HPDE6-E6E7 (cell line): ENCODE measurements at regions not wholly inside any gene's neighbourhood (a gene's known extent, or its start where the extent isn't known, plus 50 kb on each side); places are given as distances from the start of the nearest gene placed in this dataset.
"Not testable (repeated sequence)": the region's sequence is repeated elsewhere in the genome, so short reads cannot be mapped to it uniquely, and the experiment has no call there.

ENCODE experiments used
- DNase-seq: peaks from one replicate; pipeline ENCODE4 v3.0.0; 2011; ENCODE audit warnings: missing footprints; ENCODE audit errors: extremely low spot score

DNA sequence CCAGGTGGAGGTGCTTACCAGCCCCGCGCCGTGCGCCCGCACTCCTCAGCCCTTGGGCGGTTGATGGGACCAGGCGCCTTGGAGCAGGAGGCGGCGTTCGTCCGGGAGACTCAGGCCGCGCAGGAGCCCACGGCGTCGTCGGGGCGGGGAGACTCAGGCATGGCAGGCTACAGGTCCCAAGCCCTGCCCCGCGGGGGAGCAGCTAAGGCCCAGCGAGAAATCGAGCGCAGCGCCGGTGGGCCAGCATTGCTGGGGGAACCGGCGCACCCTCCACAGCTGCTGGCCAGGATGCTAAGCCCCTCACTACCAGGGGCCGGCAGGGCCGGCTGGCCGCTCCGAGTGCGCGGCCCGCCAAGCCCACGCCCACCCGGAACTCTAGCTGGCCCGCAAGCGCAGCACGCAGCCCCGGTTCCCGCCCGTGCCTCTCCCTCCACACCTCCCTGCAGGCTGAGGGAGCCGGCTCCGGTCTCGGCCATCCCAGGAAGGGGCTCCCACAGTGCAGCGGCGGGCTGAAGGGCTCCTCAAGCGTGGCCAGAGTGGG is 1087.5 kb downstream of the GALC start:
- DNase-seq: not testable (repeated sequence)

DNA sequence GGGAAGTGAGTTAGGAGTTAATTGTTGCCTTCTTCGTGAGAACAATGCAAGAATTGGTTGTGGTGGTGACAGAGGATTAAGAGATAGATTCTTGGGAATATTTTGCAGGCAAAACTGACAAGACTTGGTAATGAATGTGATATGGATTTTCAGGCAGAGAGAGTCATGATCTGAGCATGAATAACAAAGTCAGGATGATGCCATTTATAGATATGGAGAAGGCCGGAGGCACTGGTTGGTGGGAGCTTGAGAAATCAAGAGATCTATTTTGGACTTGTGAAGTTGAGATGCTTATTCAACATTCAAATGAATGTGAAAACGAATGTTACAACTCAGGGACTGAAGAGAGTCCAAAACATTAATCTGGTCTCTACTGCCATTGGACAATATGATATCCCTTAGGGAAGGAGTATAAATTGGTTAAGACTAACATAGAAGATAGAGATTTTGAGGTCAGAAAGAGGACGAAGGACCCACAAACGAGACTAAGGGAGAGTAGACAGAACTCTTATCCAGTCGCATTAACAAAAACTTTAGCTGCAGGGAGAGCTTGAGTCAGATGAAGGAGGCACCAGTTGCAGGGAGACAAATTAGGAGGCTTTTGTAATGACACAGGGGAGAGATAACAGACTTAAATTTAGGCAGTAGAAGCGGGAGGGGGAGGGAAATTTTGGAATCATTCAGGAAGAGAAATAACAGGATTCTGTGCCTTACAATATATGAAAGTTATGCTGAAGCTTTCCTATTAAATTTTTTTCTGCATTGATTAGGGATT is 1090.6 kb downstream of the GALC start:
- no peak for DNase-seq

DNA sequence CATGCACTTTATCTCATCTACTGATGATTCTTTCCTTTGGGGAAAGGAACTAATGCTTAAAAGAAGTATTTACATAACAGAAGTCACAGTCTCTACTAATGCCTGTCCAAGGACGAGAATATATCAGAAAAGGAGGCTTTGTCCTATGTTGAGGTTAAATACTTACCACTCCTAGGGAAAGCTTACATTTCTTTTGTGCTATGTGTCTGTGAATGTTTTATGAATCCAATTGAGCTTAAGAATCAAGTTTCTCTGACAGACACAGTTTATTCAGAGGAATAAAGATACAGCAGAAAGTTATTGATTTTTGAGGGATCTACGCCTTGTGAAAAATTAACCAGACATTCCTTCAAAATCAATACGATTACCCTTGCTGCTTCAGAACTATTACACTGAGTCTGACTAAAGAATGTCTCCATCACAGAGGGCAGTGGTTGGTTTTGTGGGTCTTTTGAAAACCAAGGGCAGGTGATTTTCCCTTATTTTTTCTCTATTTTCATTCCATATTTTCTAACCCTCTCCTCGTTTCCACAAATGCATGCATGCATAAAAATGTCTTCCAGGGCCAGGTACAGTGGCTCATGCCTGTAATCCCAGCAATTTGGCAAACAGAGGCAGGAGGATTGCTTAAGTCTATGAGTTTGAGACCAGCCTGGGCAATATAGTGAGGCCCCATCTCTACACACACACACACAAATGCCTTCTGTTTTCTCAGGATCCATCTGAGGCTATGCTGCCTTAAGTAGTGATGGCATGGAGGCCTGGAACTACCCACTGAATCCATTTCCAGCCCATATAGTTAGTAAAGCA is 1095.1 kb downstream of the GALC start:
- no peak for DNase-seq

DNA sequence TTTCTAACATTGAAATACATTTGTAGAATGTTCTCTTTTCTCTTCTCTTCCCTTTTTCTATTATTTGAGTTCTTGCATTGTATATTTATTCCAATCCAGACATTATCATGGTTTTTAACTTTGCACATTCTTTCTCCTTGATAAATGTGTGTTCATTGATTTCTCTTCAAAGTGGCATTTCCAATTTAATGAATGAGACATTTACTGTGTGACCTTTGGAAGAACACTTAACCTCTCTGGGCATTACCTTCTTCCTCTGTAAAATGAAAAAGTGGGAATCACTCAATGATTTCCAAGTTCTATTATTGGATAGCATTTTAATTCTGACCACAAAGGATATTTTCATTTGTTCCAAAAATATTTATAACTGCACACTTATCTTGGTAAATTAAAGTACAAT is 1095.8 kb downstream of the GALC start:
- DNase-seq: no peak

DNA sequence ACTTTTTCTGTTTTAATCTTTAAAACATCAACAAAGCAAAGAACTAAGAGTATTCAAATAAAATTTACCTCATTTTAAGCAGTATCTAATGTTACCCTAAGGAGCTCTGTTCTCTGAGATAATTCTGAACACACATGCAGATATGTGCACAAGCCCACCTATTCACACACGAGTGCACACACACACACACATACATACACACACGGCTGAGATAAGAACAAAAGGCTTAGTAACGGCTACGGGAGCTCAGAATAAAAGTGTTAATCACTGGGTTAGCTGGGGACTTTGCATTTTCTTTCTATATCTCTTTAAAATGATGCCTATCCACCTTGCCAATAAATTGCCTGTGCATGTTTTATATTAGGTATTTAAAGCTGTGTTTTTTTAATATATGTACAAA is 1096.3 kb downstream of the GALC start:
- DNase-seq: no peak

DNA sequence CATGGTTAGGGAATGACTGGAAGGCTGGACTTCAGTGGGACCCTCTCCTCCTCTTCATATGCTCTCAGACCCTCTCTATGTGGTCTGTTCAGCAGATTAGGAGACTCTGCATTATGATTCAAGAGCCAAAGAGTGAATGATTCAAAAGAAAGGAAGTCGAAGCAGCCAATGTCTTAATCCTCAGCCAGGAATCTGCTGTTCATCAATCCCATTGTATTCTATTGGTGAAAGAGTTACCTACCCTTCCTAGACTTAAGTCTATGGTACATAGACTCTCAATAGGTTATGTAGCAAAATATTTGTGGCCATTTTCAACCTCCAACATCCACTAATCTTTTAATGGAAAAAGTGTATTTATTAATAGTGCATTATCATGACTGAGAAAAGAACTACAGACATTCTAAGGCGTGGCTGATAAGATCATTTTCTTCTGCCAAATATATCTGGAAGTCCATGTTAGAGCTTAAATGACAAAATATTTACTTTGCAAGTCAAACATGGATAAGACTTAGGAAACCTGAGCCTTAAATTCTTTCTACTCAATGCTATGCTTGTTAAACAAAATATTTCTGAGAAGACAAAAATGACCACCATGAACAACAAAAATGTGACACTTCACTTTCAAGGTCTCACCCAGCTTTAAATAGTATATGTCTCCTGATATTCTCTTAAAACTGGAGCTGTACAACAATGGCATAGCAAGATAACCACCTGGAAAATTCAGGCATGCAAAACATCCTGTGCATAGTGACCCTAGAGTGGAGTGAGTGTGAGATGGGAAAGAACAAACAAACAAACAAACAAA is 1100.6 kb downstream of the GALC start:
- no peak for DNase-seq

DNA sequence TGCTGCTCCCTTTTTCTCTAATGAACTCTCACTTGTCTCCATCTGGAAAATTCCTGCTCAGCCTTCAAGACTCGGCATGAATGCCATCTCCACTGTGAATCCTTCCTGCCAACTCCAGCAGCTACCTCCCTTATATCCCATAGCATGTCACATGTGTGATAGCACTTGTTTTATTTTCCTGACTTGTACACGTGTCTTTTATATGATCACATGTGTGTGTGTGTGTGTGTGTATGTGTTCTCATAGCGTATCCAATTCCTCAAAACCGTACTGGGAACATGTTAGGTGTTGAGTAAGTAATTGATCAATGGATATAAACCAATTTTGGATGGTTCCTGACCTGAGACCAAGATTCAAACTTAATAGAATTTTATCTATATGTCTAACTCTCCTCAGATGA is 1107.7 kb downstream of the GALC start:
- no peak for DNase-seq

DNA sequence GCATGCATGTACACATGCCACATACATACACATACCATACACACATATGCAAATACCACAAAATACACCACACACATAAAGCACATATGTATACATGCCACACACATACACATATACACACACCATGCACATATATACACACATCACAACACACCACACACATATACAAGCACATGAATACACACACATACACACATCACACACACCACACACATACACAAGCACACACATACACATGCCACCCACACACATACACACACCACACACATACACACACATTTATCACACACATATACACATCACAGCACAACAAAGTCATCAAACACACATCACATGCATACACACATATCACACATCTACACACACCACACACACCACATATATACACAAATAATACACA is 1108.5 kb downstream of the GALC start:
- no peak for DNase-seq

DNA sequence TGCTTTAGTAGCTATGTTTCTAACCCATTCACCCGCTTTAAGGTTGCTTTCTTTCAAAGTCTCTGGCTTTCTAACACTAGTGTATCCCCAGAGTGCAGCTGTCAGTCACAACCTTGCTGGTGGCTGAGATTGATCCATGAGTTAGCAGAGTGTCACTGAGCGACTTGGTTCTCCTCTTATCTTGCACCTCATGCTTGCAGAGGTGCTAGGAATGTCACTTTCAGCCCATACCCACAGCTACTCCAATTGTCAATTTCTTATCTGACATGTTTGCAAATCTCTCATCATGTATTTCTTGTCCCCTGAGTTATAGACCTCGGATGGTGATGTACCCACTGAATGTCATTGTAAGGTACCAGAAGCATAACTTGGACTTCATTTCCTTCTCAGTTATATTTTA is 1110.2 kb downstream of the GALC start:
- no peak for DNase-seq

DNA sequence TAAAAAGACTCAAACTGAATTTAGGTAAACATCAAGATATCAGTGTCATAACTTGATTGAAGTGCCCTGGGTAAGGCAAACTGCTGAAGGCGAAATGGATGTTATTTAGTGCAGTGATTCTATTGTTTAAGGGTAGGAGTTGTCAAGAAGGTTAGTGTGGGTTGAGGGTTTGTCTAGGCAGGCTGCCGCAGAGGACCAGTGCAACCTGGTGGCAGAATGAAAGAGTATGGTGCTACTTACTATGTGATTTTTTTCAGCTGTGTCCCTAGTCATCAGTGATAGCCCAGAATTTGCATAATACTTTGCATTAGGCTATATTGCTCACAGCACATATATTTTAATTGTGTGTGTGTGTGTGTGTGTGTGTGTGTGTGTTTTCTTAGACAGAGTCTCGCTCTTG is 1127.0 kb downstream of the GALC start:
- no peak for DNase-seq

DNA sequence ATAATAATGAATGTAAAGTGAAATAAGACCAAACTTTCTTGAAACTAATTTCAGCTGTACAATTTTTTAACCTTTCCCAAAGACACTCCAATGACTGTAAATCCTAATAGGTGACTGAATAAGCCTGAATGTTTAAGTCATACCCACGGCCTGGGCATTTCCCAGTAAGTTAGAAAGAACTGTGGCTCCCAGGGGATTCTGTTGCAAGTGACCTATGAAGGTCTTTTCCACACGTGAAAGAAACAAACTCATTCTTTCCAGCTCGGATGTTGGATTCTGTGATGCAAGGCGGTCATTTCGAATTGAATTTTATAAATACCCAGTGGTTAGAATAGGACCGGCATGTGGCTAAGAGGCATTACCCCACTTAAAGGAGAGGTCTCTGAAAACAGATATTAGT is 1134.4 kb downstream of the GALC start:
- DNase-seq: no peak

DNA sequence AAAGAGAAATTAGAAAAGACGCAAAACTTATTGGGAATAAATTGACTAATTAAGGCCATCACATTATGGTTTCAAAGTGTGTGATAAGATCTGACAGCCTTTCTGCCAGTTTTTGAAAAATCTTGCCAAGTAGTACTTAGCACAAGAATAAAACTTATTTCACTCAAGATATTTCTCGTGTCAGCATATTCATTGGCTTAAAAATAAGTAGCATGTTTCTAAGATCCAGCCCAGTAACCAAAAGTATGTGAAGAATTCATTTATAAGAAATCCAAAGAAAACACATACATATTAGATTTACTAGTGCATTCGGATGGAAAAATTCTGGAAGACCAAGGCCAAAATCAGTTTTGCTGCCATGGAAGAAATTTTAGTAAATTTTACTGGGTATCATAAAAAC is 1135.0 kb downstream of the GALC start:
- DNase-seq: no peak

DNA sequence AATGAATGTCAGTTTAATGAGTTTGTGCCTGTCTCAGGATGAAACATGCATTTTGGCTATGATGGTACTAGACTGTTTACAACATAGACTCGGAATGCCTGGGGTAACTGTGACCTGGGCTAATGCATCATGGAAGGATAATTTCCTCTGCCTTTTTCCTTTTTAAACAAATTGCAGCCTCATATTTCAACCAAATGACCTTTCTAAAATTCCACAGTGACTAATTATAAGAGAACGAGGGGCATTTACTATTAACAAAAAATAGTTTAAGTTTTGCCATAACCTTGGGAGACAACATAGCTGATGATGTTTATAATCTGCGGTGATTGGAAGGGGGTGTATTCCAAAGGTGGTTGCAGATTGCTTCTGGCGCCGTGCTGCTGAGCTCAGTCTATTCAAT is 1140.5 kb downstream of the GALC start:
- DNase-seq: no peak

DNA sequence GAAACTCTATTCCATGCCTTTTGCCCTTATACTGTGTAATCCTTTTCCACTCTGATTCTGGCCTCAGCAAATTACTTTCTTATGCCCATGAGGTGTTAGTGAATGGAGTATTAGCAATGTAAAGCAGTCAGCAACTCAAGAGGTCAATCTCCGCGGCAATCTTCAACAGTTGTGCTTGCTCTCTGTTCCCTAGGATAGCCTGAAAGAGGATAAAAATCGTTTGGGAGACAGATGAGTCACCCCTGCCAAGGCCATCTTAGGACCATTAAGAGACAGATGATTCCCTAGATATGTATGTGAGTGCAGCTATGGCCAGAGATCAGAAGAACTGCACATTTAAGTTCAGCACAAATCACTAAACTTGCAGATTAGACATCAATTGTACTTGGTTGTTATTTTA is 1145.8 kb downstream of the GALC start:
- no peak for DNase-seq

DNA sequence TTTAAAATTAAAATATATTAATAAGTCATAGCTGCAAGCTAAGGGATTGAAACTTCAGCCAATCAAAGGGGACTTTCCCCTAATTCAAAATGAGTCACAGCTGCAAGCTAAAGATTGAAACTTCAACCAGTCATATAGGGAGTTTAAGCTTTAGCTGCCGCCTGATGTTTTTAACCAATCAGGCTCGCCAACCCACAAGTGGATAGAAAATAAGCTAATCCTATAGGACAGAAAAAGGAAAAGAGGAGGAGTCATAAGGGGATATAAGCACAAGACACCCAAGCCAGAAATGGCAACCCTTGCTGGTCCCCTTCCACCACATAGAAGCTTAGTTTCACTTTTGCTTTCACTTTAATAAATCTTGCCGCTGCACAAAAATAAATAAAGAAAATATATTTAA is 1154.6 kb downstream of the GALC start:
- DNase-seq: no peak

DNA sequence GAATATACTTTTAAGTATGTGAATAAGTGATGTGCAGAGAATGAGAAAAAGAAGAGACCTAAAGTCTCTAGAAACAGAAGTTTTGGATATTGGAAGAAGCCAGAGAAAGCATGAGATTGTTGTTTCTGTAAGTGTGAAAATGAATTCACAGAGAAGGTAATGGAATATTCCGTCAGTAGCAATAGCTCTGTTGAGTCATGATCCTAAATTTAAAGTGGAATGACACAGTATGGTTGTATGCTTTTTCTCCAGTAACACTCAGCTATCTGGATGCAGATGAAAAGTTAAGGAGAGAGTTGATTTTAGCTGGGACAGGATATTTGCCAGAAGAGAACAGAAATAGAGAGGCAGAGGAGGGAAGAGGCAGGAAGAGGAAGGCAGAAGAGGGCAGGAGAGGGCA is 1166.3 kb downstream of the GALC start:
- no peak for DNase-seq

DNA sequence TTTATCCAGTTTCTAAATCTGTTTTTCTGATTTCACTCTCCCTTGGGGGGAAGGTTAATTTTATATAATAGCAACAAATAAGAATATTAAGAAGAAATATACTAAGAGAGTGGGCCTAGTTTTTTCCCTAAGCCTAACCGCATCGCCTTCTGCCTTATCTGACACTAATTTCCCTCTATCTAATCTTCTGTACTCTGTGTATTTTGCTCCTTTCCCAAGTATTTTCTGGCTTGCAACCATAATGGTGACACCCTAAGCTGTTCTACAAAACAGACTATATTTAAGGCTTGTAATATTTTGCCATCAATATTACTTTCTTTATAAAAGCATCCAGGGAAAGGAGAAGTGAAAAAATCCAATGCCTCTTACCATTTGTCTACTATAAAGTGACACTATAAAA is 1168.8 kb downstream of the GALC start:
- DNase-seq: no peak

DNA sequence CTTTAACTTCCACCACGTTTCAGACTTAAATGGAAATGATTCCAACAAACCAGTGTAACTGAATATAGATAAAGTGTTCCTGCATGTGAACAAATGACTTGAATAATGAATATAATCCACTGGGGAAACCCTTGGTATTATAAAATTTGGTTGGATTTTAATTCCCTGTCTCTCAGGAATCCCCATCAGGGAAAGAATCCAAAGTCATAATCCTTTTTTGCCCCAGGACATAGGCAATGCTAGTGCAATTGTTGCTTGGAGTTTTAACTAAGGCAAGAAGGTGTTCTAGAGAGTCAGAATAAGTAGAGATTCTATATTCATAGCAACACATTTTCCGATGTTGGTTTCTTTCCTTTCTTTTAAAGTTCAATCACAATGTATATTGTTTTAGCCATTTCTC is 1169.4 kb downstream of the GALC start:
- DNase-seq: no peak

DNA sequence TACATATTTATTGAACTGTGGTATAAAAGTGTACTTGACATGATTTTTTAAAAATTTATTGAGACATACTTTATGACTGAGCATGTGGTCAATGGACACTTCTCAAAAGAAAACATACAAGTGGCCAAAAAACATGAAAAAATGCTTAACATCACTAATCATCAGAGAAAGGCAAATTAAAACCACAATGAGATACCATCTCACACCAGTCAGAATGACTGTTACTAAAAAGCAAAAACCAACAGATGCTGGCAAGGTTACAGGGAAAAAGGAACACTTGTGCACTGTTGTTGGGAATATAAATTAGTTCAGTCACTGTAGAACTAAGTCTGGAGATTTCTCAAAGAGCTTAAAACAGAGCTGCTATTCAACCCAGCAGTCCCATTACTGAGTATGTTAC is 1177.6 kb downstream of the GALC start:
- DNase-seq: no peak

DNA sequence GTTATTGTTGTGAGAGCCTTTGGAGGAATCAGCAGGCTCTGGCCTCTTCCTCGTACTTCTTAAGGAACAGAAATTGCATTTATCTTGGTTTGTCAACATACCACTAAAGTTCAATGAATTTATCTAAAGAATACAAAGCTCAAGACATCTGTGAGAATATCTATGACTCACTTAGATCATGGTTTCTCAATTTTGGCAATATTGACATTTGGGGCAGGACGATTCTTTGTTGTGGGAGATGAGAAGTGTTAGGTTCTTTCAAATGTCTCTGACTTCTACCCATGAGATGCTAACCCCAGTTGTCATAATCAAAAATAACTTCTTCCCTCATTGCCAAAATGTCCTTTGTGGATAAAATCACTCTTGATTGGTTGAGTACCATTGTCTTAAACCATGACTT is 1190.3 kb downstream of the GALC start:
- no peak for DNase-seq

DNA sequence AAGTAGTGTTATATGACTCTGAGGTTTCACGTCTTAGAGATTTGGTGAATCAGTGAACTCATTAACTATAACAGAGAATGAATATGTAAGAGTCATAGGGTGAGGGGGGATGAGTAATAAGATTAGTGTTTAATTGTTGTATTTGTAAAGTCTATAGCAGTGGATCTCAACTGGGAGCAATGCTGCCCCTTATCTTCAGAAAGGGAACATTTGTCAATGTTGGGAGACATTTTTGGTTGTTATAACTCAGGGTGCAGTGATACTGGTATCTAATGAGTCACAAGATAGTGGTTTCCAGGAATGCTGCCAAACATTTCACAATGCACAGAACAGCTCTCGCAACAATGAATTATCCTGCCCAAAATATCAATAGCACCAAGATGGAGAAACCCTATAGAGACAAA is 1193.7 kb downstream of the GALC start:
- peak; percentile 45 for DNase-seq

DNA sequence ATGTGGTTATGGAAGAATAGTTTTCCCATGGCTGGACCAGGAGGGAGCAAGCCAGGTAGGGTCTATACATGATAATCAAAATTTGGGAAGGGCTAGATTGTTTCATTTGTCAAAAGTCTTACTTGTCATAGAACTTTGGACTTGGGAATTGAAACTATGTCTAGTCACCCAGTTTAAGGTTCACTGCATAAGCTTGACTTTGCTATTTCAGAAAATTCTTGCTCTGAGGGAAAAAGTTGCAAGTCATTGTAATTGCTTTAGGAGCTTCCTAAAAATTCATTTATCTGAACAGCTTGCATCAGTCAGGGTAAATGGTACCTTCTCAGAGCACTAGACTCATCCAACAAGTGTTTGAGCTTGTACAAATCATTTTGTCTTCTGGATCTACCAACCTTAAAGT is 1194.7 kb downstream of the GALC start:
- no peak for DNase-seq

DNA sequence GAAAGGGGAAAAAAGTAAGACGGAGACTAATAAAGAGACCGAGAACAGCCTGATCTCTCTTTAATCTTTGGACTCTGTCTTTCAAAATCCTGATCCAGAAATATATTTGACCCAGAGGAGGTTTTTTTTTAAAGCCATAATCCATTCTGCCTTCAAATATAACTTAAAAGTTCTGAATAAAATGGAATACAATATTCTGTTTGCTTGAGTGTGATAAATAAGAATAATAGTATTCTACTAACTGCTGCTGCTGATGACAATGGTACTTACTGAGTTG is 1196.0 kb downstream of the GALC start:
- no peak for DNase-seq
